ENCODE measurements at regions not wholly inside any gene's neighbourhood (a gene's known extent, or its start where the extent isn't known, plus 50 kb on each side); places are given as distances from the start of the nearest gene placed in this dataset.
"Not testable (repeated sequence)": the region's sequence is repeated elsewhere in the genome, so short reads cannot be mapped to it uniquely, and the experiment has no call there.

GRCh38 chr5:20833081-20833627, 845.2 kb upstream of the CDH18 start:
- no peak for DNase-seq (ENCODE audit: low read depth, low spot score)

GRCh38 chr5:20832204-20833080, 844.4 kb upstream of the CDH18 start:
- no peak for DNase-seq (ENCODE audit: low read depth, low spot score)

GRCh38 chr5:20825951-20826350, 838.0 kb upstream of the CDH18 start:
- not testable (repeated sequence) for DNase-seq (ENCODE audit: low read depth, low spot score)

- not testable (repeated sequence) for DNase-seq (ENCODE audit: low read depth, low spot score)
Measured at GRCh38 chr5:20797216-20797615, 809.2 kb upstream of the CDH18 start.

- DNase-seq (ENCODE audit: low read depth, low spot score): not testable (repeated sequence)
Measured at GRCh38 chr5:20784755-20785154, 796.8 kb upstream of the CDH18 start.

GRCh38 chr5:20783484-20783883, 795.5 kb upstream of the CDH18 start:
- not testable (repeated sequence) for DNase-seq (ENCODE audit: low read depth, low spot score)

- not testable (repeated sequence) for DNase-seq (ENCODE audit: low read depth, low spot score)
Measured at GRCh38 chr5:20771338-20771737, 783.3 kb upstream of the CDH18 start.

GRCh38 chr5:20765074-20765473, 777.1 kb upstream of the CDH18 start:
- DNase-seq (ENCODE audit: low read depth, low spot score): not testable (repeated sequence)

- DNase-seq (ENCODE audit: low read depth, low spot score): not testable (repeated sequence)
Measured at GRCh38 chr5:20759459-20759858, 771.5 kb upstream of the CDH18 start.

- DNase-seq (ENCODE audit: low read depth, low spot score): not testable (repeated sequence)
Measured at GRCh38 chr5:20752179-20752578, 764.2 kb upstream of the CDH18 start.

GRCh38 chr5:20735715-20736114, 747.7 kb upstream of the CDH18 start:
- DNase-seq (ENCODE audit: low read depth, low spot score): not testable (repeated sequence)

- DNase-seq (ENCODE audit: low read depth, low spot score): not testable (repeated sequence)
Measured at GRCh38 chr5:20732223-20732622, 744.2 kb upstream of the CDH18 start.

GRCh38 chr5:20721286-20721685, 733.3 kb upstream of the CDH18 start:
- DNase-seq (ENCODE audit: low read depth, low spot score): not testable (repeated sequence)

- not testable (repeated sequence) for DNase-seq (ENCODE audit: low read depth, low spot score)
Measured at GRCh38 chr5:20711520-20712155, 723.6 kb upstream of the CDH18 start.

GRCh38 chr5:20707634-20708033, 719.6 kb upstream of the CDH18 start:
- not testable (repeated sequence) for DNase-seq (ENCODE audit: low read depth, low spot score)

- DNase-seq (ENCODE audit: low read depth, low spot score): no peak
Measured at GRCh38 chr5:20694121-20694520, 706.1 kb upstream of the CDH18 start.

GRCh38 chr5:20692913-20693312, 704.9 kb upstream of the CDH18 start:
- DNase-seq (ENCODE audit: low read depth, low spot score): no peak

- no peak for DNase-seq (ENCODE audit: low read depth, low spot score)
Measured at GRCh38 chr5:20683241-20683940, 695.4 kb upstream of the CDH18 start.

- DNase-seq (ENCODE audit: low read depth, low spot score): no peak
Measured at GRCh38 chr5:20680718-20681302, 692.8 kb upstream of the CDH18 start.

GRCh38 chr5:20678814-20679298, 690.9 kb upstream of the CDH18 start:
- no peak for DNase-seq (ENCODE audit: low read depth, low spot score)

- no peak for DNase-seq (ENCODE audit: low read depth, low spot score)
Measured at GRCh38 chr5:20678386-20678785, 690.4 kb upstream of the CDH18 start.

All from brain pericyte (primary cell).